ENCODE measurements at regions not wholly inside any gene's neighbourhood (a gene's known extent, or its start where the extent isn't known, plus 50 kb on each side); places are given as distances from the start of the nearest gene placed in this dataset.

DNA sequence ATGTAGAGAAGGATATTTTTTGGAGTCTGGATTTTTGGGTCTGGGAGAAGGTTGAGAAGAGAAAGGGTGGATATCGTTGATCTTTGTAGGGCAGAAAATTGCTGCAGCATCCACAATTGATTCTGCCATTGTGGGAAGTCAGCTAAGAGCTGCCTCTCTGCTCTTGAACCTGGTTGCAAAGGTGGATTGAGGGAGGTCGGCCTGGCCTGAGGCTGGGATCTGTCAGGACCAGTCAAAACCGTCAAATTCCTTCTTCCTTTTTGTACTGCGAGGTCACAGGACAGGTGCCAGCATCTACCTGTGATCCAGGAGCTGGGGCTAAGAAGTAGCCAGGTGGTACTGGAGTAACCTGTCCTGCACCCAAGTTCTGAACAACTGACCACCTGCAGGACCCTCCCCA, 93.7 kb downstream of the SHOX start:
- Mint-ChIP-seq H3K27me3 (ENCODE audit: unreplicated experiment) (no peaks in the 10 kb centered on the region), H3K4me1 (ENCODE audit: unreplicated experiment) (no peaks in the 10 kb centered on the region), H3K36me3 (ENCODE audit: unreplicated experiment) (no peaks in the 10 kb centered on the region), H3K9me3 (ENCODE audit: unreplicated experiment) (peaks cover 12% of the 10 kb centered on the region), H3K27ac (ENCODE audit: unreplicated experiment) (no peak overlapping the region), H3K4me3 (ENCODE audit: unreplicated experiment) (no peak overlapping the region)
- DNase-seq (ENCODE audit: extremely low spot score, unreplicated experiment): no peak
- TF ChIP-seq, protein P1, sequence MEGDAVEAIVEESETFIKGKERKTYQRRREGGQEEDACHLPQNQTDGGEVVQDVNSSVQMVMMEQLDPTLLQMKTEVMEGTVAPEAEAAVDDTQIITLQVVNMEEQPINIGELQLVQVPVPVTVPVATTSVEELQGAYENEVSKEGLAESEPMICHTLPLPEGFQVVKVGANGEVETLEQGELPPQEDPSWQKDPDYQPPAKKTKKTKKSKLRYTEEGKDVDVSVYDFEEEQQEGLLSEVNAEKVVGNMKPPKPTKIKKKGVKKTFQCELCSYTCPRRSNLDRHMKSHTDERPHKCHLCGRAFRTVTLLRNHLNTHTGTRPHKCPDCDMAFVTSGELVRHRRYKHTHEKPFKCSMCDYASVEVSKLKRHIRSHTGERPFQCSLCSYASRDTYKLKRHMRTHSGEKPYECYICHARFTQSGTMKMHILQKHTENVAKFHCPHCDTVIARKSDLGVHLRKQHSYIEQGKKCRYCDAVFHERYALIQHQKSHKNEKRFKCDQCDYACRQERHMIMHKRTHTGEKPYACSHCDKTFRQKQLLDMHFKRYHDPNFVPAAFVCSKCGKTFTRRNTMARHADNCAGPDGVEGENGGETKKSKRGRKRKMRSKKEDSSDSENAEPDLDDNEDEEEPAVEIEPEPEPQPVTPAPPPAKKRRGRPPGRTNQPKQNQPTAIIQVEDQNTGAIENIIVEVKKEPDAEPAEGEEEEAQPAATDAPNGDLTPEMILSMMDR (IDR thresholded peaks at IDR 0.05): no peak

DNA sequence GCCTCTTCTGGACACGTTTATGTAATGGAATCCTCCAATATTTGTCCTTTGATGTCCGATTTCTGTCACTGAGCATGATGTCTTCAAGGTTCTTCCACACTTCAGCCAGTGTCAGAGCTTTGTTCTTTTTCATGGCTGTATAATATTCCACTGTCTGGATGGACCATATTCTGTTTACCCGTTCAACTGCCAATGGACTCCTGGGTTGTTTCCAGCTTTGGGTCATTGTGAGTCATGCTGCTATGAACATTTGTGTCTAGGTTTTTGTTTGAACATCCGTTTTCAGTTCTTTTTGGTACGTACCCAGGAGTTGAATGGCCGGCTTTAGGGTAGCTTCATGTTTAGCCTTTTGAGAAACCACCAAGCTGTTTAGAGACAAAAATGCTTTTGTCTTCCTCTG, 93.2 kb downstream of the SHOX start:
- H3K4me3 Mint-ChIP-seq (ENCODE audit: unreplicated experiment): no peak overlapping the region
- H3K36me3 Mint-ChIP-seq (ENCODE audit: unreplicated experiment): no peaks in the 10 kb centered on the region
- DNase-seq (ENCODE audit: extremely low spot score, unreplicated experiment): no peak
- TF ChIP-seq, protein P1 (IDR thresholded peaks at IDR 0.05): no peak
- H3K27ac Mint-ChIP-seq (ENCODE audit: unreplicated experiment): no peak overlapping the region
- H3K4me1 Mint-ChIP-seq (ENCODE audit: unreplicated experiment): no peaks in the 10 kb centered on the region
- H3K27me3 Mint-ChIP-seq (ENCODE audit: unreplicated experiment): no peaks in the 10 kb centered on the region
- peaks cover 12% of the 10 kb centered on the region for H3K9me3 Mint-ChIP-seq (ENCODE audit: unreplicated experiment)

- H3K9me3 Mint-ChIP-seq (ENCODE audit: unreplicated experiment): peaks cover 21% of the 10 kb centered on the region
- no peaks in the 10 kb centered on the region for H3K27me3 Mint-ChIP-seq (ENCODE audit: unreplicated experiment)
- no peaks in the 10 kb centered on the region for H3K36me3 Mint-ChIP-seq (ENCODE audit: unreplicated experiment)
- no peak overlapping the region for H3K4me3 Mint-ChIP-seq (ENCODE audit: unreplicated experiment)
- no peak for DNase-seq (ENCODE audit: extremely low spot score, unreplicated experiment)
- H3K27ac Mint-ChIP-seq (ENCODE audit: unreplicated experiment): no peak overlapping the region
- no peaks in the 10 kb centered on the region for H3K4me1 Mint-ChIP-seq (ENCODE audit: unreplicated experiment)
- TF ChIP-seq, protein P1 (IDR thresholded peaks at IDR 0.05): no peak
Observed at GRCh38 chrX:721354-721753, 90.8 kb downstream of the SHOX start.

GRCh38 chrX:720825-721224, 90.2 kb downstream of the SHOX start:
- TF ChIP-seq, protein P1 (IDR thresholded peaks at IDR 0.05): no peak
- no peaks in the 10 kb centered on the region for H3K27me3 Mint-ChIP-seq (ENCODE audit: unreplicated experiment)
- peaks cover 21% of the 10 kb centered on the region for H3K9me3 Mint-ChIP-seq (ENCODE audit: unreplicated experiment)
- no peak overlapping the region for H3K27ac Mint-ChIP-seq (ENCODE audit: unreplicated experiment)
- DNase-seq (ENCODE audit: extremely low spot score, unreplicated experiment): no peak
- no peak overlapping the region for H3K4me3 Mint-ChIP-seq (ENCODE audit: unreplicated experiment)
- no peaks in the 10 kb centered on the region for H3K36me3 Mint-ChIP-seq (ENCODE audit: unreplicated experiment)
- no peaks in the 10 kb centered on the region for H3K4me1 Mint-ChIP-seq (ENCODE audit: unreplicated experiment)

- peaks cover 21% of the 10 kb centered on the region for H3K9me3 Mint-ChIP-seq (ENCODE audit: unreplicated experiment)
- no peaks in the 10 kb centered on the region for H3K4me1 Mint-ChIP-seq (ENCODE audit: unreplicated experiment)
- H3K4me3 Mint-ChIP-seq (ENCODE audit: unreplicated experiment): no peak overlapping the region
- no peaks in the 10 kb centered on the region for H3K36me3 Mint-ChIP-seq (ENCODE audit: unreplicated experiment)
- TF ChIP-seq, protein P1 (IDR thresholded peaks at IDR 0.05): no peak
- no peak overlapping the region for H3K27ac Mint-ChIP-seq (ENCODE audit: unreplicated experiment)
- no peaks in the 10 kb centered on the region for H3K27me3 Mint-ChIP-seq (ENCODE audit: unreplicated experiment)
- no peak for DNase-seq (ENCODE audit: extremely low spot score, unreplicated experiment)
Observed at GRCh38 chrX:720250-720649, 89.7 kb downstream of the SHOX start.

Data from osteocyte (in vitro differentiated cells).